GM06990 (cell line): ENCODE measurements at regions not wholly inside any gene's neighbourhood (a gene's known extent, or its start where the extent isn't known, plus 50 kb on each side); places are given as distances from the start of the nearest gene placed in this dataset.

Experiments
- DNase-seq: peaks from one replicate; pipeline ENCODE4 v3.0.0-alpha.2; 2011; ENCODE audit not compliant: insufficient read length; ENCODE audit errors: extremely low read depth
- H3K27me3 ChIP-seq: replicated peaks from 2 replicates; pipeline ENCODE4 v1.6.0; 2011; ENCODE audit warnings: low read length; ENCODE audit not compliant: control insufficient read depth, insufficient read depth
- H3K36me3 ChIP-seq: 2 replicates; pipeline ENCODE4 v1.5.1; 2011; ENCODE audit warnings: low read length; ENCODE audit not compliant: control insufficient read depth, insufficient read depth
- H3K4me3 ChIP-seq: replicated peaks from 2 replicates; pipeline ENCODE4 v1.5.1; 2011; ENCODE audit warnings: low read depth, mild to moderate bottlenecking, control low read depth, low read length
- CTCF ChIP-seq: IDR thresholded peaks from 2 replicates; pipeline ENCODE4 v1.5.1; 2011; ENCODE audit warnings: low read length, control low read depth, mild to moderate bottlenecking, inconsistent platforms; ENCODE audit not compliant: insufficient read depth, poor library complexity, severe bottlenecking

DNA sequence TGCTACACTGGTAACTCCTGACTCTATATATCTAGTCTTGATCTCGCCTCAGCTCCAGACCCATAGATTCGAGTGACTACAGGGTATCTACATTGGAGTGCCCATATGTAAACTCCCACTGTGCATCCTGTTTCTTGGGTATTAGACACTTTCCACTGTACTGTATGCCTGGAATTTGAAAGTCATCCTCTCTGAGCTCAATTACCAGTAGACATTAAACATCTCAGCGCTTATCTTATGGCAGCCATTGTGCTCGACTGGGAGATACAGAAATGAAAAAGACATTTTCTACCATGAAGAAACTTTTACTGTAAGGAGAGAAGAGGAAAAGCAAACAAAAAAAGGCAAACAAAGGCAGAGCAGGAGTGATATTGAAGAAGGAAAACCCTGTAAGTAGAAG is 151.9 kb upstream of the JADE1 start:
- DNase-seq, result no peak
- Histone ChIP-seq H3K4me3 (no peak overlapping the region), H3K36me3 (no peaks in the 10 kb centered on the region), H3K27me3 (no peaks in the 10 kb centered on the region)
- TF ChIP-seq CTCF, result no peak

GRCh38 chr4:128654465-128654864 is 155.0 kb upstream of the JADE1 start:
- no peak for DNase-seq
- Histone ChIP-seq H3K27me3 (no peaks in the 10 kb centered on the region), H3K4me3 (no peak overlapping the region), H3K36me3 (no peaks in the 10 kb centered on the region)
- no peak for TF ChIP-seq CTCF

- no peaks in the 10 kb centered on the region for H3K36me3 ChIP-seq
- H3K4me3 ChIP-seq, result no peak overlapping the region
- no peaks in the 10 kb centered on the region for H3K27me3 ChIP-seq
- TF ChIP-seq CTCF, result no peak
- no peak for DNase-seq
Measured at GRCh38 chr4:128653527-128654444, 155.7 kb upstream of the JADE1 start.

DNA sequence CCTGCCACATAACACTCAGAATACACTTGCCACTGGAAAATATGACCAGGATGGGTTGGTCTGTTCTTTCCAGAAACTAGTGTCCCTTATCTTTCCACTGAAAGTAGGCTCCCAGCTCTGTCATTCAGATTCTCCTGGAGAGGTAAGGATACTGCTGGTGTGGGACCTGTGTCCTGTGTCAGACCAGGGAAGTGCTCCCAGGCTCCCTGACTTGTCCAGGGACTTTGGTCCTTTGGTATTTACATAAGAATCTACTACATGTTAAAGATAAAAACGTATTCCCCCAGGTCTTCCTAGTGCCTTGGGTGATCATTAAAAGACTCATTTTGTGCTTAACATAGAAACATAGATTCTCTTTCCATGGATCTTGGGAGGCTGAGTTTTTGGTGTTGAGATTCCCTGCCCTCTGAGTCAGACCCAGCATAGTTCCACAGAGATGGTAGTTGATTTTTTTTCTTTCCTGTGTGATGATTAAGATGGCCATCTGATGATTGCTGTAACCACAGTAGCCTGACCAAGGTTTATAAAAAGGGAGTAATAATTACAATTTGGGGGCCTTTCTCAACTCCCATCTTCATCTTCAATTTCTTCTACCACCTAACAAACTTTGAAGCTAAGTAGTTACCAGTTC is 159.8 kb upstream of the JADE1 start:
- no peak overlapping the region for H3K4me3 ChIP-seq
- no peak for DNase-seq
- no peaks in the 10 kb centered on the region for H3K27me3 ChIP-seq
- no peak for TF ChIP-seq CTCF
- no peaks in the 10 kb centered on the region for H3K36me3 ChIP-seq

GRCh38 chr4:128649161-128649560 is 160.3 kb upstream of the JADE1 start:
- no peak overlapping the region for H3K4me3 ChIP-seq
- H3K27me3 ChIP-seq, result no peaks in the 10 kb centered on the region
- H3K36me3 ChIP-seq, result no peaks in the 10 kb centered on the region
- no peak for TF ChIP-seq CTCF
- no peak for DNase-seq
